ENCODE measurements at regions not wholly inside any gene's neighbourhood (a gene's known extent, or its start where the extent isn't known, plus 50 kb on each side); places are given as distances from the start of the nearest gene placed in this dataset.

DNA sequence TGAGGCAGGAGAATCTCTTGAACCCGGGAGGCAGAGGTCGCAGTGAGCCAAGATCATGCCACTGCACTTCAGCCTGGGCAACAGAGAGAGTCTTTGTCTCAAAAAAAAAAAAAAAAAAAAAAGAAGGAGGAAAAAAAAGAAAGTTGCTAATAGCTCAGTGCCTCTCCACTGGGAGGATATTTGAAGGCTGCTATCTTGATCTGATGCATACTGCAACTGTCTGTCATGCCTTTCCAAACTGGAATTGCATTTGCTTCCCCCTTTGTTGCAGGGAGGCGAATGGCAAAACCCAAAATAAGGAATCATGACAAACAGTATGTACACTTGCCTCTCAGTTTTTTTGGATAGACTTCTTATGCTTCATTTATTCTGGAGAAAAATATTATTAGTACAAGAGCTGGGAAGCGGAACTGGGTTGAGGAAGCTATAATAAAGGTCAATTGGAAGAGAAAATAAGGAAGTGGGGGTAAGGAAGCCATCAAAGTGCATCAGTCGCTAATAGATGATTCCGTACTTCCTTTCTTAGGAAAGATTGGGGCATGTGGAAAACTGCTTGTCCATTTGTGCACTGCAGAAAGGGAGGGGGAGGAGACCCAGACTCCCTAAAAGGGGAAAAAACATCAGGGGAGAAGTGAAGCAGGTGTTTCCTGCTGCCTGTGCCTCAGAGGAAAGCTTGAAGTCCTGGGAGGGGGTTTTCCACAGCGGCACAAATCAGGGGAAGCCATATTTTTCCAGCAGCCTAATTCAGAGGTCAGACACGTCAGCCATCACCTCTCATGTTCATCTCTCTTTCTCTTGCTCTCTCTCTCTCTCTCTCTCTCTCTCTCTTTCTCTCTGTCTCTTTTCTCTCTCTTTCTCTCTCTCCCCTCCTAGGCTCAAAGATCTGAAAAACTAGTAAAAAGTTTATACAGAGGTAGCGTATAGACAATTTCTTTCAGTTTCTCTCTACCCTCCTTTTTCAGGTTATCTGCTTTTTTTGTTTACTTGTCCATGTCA lies 301.4 kb upstream of the TNP1 start:
- peaks cover 10% of the 10 kb centered on the region for H3K27me3 Mint-ChIP-seq (ENCODE audit: low read depth)
- no peak overlapping the region for H3K4me3 Mint-ChIP-seq
- peaks cover 17% of the 10 kb centered on the region for H3K4me1 Mint-ChIP-seq (ENCODE audit: low read depth)
- H3K36me3 Mint-ChIP-seq (ENCODE audit: low read depth): peaks cover 2% of the 10 kb centered on the region
- H3K27ac Mint-ChIP-seq: peak overlapping the region; percentile 41
- H3K9me3 Mint-ChIP-seq: no peaks in the 10 kb centered on the region

DNA sequence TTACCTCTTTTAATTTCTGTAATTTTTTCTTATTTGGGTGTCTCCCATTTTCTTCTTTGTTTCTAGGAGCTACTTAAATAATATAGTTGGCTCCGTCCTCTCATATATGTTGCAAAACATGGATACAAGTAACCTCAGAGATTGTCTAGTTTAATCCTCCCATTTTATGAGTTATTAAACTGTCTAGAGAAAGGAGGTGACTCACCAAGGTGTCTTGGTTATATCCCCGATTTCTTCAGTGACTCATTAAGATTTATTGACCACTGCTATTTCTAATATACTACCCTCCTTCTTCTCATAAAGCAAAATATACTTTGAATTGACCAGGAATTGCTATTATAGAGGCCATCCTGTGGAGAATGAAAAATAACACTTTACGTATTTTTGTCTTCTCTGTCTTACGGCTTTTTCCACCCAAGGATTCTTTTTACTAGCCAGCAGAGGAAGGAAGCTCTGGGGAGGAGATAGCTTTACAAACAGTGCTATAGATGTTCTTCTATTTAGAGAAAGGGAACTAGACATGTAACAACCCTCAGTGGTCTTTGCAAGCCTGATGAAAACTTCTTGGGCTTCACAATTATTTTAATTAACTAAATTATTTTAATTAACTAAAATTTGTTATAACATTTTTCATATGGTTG lies 300.4 kb upstream of the TNP1 start:
- H3K36me3 Mint-ChIP-seq (ENCODE audit: low read depth): peaks cover 2% of the 10 kb centered on the region
- no peak overlapping the region for H3K27ac Mint-ChIP-seq
- no peaks in the 10 kb centered on the region for H3K9me3 Mint-ChIP-seq
- no peak overlapping the region for H3K4me3 Mint-ChIP-seq
- peaks cover 17% of the 10 kb centered on the region for H3K4me1 Mint-ChIP-seq (ENCODE audit: low read depth)
- H3K27me3 Mint-ChIP-seq (ENCODE audit: low read depth): peaks cover 9% of the 10 kb centered on the region

DNA sequence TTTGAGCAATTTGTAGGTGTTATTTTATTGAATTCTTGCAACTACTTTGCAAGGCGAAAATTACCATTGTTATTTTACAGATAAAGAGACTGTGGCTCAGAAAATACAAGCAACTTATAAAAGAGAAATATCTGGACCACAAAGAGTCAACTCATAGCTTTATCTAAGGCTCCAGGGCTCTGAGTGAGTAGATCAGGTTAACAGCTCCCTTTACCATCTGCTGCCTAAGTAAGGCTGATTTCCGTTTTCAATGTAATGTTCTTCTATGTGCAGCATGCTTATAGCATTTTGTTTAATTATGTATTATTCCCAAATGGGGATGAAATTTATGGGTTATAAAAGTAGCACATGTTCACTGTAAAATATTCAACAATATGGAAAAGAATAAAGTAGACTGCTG lies 299.1 kb upstream of the TNP1 start:
- H3K4me1 Mint-ChIP-seq (ENCODE audit: low read depth): peaks cover 17% of the 10 kb centered on the region
- no peak overlapping the region for H3K27ac Mint-ChIP-seq
- no peaks in the 10 kb centered on the region for H3K9me3 Mint-ChIP-seq
- no peaks in the 10 kb centered on the region for H3K36me3 Mint-ChIP-seq (ENCODE audit: low read depth)
- H3K4me3 Mint-ChIP-seq: no peak overlapping the region
- H3K27me3 Mint-ChIP-seq (ENCODE audit: low read depth): no peaks in the 10 kb centered on the region

DNA sequence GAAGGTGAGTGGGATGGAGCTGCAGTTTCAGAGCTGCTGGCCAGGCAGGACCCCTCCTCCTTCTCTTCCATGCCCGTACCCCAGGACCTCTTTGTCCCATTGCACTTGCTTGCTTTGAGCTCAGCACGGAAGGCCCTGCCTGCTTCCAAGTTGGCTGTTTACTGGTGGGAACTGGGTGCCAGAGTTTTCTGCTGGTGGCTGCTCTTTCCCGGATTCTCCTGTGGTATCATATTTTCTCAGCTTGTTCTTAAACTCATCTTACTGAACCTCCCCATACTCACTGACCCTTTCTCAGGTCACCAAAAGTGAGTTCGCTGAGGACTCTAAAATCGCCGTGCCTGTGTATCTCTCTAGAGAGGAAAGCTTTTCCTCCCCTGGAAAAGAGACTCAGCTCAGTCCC lies 297.7 kb upstream of the TNP1 start:
- H3K4me3 Mint-ChIP-seq: no peak overlapping the region
- H3K36me3 Mint-ChIP-seq (ENCODE audit: low read depth): no peaks in the 10 kb centered on the region
- H3K9me3 Mint-ChIP-seq: no peaks in the 10 kb centered on the region
- peaks cover 15% of the 10 kb centered on the region for H3K4me1 Mint-ChIP-seq (ENCODE audit: low read depth)
- no peak overlapping the region for H3K27ac Mint-ChIP-seq
- no peaks in the 10 kb centered on the region for H3K27me3 Mint-ChIP-seq (ENCODE audit: low read depth)

DNA sequence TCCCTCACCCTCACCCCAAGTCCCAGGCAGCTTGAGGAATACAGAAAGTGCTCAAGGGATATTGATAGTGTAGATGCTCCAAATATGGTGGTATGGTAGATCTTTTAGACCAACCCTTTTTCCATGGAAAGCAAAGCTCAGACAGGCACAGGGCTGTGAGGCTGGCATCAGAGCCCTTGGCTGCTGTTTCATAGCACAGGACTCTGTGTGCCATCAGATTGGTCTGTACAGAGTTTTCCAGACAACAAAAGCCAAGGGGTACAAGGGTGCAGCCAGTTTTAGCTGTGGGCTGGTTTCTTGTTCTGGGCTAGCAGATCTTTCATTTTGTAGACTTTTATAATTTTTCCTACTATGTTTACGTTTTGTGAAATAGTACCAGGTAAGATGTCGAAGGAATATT lies 296.9 kb upstream of the TNP1 start:
- no peaks in the 10 kb centered on the region for H3K27me3 Mint-ChIP-seq (ENCODE audit: low read depth)
- no peak overlapping the region for H3K27ac Mint-ChIP-seq
- H3K36me3 Mint-ChIP-seq (ENCODE audit: low read depth): no peaks in the 10 kb centered on the region

DNA sequence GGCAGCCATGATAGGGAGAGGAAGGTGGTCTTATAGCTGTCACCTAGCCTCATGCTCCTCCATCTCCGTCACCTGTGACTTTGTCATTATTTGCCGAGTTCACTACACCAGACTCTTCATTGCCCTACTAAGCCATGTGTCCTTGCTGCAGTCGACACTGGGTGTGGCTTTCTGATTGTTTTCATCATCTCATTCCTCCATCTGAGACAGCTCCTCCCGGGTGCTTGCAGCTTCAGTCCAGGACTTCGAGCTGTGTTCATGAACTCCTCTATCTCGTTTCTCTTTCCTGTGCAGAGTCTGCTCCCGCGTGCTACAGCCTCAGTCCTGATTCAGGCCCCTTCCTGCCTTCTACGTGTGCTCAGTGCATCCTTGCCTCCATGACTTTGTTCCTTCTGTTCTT lies 295.1 kb upstream of the TNP1 start:
- Mint-ChIP-seq H3K36me3 (ENCODE audit: low read depth) (no peaks in the 10 kb centered on the region), H3K27me3 (ENCODE audit: low read depth) (no peaks in the 10 kb centered on the region), H3K27ac (no peak overlapping the region)

More for the DNA sequence above, 296.9 kb upstream of the TNP1 start:
- Mint-ChIP-seq H3K4me3 (no peak overlapping the region), H3K4me1 (ENCODE audit: low read depth) (peaks cover 8% of the 10 kb centered on the region), H3K9me3 (no peaks in the 10 kb centered on the region)

DNA sequence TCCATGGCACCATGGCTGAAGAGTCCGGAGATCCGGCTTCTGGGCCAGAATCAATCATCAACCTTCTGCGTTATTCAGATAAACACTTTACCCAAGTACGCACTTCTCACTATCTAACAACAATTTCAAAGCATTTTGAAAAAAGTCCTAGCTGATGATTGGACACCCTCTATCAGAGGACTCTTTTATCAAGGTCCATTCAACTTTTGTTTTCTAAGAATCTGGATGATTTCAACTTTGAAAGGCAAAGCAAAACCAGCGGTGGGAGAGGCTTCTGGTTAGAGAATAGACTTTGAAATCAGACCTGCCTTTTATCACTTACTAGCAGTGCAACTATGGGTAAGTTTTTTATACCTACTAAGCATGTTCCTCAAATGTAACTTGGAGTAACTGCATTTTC lies 293.6 kb upstream of the TNP1 start:
- no peak overlapping the region for H3K27ac Mint-ChIP-seq
- no peaks in the 10 kb centered on the region for H3K4me1 Mint-ChIP-seq (ENCODE audit: low read depth)
- H3K27me3 Mint-ChIP-seq (ENCODE audit: low read depth): no peaks in the 10 kb centered on the region
- H3K9me3 Mint-ChIP-seq: no peaks in the 10 kb centered on the region
- no peak overlapping the region for H3K4me3 Mint-ChIP-seq
- no peaks in the 10 kb centered on the region for H3K36me3 Mint-ChIP-seq (ENCODE audit: low read depth)

More for the DNA sequence above, 295.1 kb upstream of the TNP1 start:
- no peaks in the 10 kb centered on the region for H3K9me3 Mint-ChIP-seq
- H3K4me1 Mint-ChIP-seq (ENCODE audit: low read depth): no peaks in the 10 kb centered on the region
- H3K4me3 Mint-ChIP-seq: no peak overlapping the region

DNA sequence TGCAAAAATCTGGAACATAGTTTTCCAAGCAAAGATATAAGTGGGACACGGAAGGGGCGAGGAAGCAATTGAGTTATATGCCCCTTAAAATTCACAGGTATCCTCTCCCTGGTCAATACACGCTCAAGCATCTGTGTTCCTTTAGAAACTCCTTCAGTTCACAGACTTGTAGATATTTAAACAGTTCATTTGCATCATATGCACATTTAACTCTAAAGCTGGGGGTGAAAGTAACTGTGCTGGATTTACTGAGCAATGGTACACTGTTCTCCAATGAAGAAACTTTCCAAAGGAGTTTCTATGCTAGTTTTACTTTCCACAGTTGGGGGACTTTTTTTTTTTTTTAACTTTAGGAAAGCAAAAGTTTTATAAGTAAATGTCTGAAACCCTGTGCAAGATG lies 293.0 kb upstream of the TNP1 start:
- H3K27me3 Mint-ChIP-seq (ENCODE audit: low read depth): no peaks in the 10 kb centered on the region
- no peak overlapping the region for H3K27ac Mint-ChIP-seq
- H3K4me3 Mint-ChIP-seq: no peak overlapping the region

DNA sequence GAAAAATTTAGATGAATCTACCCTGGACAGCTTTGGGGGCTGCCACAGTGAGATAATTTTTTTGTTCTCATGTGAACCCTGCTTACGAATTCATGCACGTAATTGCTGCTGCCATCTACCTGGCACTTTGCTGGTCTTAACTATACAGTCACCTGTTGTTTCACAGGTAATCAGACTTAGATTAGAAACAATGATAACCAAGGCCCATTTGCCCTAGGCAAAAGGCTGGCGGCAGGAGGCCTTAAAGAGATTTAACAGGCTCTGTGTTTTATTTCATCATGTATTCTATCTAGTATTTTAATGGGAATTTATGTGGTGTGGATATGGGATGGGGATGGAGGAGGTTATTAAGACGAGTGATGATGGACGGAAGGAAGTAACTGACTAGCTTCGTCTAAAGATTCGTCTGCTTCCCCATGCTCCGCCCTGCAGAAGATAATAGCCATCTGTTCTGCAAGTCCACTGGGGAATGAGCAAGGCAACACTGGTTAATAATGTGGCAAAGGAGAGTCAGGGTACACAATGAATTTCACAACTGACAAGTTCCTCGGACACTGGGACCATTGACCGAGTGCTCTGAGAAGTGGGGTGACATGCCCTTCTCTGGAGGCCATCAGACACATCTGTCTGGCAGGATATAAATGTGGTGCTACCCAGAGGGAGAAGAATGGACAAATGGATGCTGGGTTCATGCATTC lies 291.8 kb upstream of the TNP1 start:
- Mint-ChIP-seq H3K27me3 (ENCODE audit: low read depth) (peaks cover 2% of the 10 kb centered on the region), H3K4me1 (ENCODE audit: low read depth) (no peaks in the 10 kb centered on the region), H3K4me3 (no peak overlapping the region), H3K27ac (no peak overlapping the region), H3K36me3 (ENCODE audit: low read depth) (no peaks in the 10 kb centered on the region), H3K9me3 (no peaks in the 10 kb centered on the region)

More for the DNA sequence above, 293.0 kb upstream of the TNP1 start:
- Mint-ChIP-seq H3K36me3 (ENCODE audit: low read depth) (no peaks in the 10 kb centered on the region), H3K9me3 (no peaks in the 10 kb centered on the region), H3K4me1 (ENCODE audit: low read depth) (no peaks in the 10 kb centered on the region)

DNA sequence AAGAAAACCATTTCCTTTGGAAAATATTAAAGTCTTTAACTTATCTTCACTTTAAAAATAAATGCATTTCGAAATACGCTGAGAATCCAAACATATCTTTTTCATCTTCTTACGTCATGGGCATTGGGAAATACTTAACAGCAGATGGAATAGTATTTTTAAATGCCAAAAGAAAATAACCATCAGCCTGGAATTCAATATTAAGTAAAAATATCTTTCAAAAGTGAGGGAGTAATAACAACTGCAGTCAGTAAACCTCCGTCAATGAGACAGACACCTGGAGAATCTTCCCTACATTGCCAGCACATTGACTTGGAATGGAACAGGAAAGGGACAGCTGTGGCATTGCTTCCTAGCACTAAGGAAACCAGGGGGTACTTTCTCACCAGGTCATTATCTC lies 290.4 kb upstream of the TNP1 start:
- Mint-ChIP-seq H3K4me3 (no peak overlapping the region), H3K27me3 (ENCODE audit: low read depth) (peaks cover 5% of the 10 kb centered on the region), H3K9me3 (no peaks in the 10 kb centered on the region), H3K27ac (no peak overlapping the region), H3K36me3 (ENCODE audit: low read depth) (no peaks in the 10 kb centered on the region), H3K4me1 (ENCODE audit: low read depth) (no peaks in the 10 kb centered on the region)

DNA sequence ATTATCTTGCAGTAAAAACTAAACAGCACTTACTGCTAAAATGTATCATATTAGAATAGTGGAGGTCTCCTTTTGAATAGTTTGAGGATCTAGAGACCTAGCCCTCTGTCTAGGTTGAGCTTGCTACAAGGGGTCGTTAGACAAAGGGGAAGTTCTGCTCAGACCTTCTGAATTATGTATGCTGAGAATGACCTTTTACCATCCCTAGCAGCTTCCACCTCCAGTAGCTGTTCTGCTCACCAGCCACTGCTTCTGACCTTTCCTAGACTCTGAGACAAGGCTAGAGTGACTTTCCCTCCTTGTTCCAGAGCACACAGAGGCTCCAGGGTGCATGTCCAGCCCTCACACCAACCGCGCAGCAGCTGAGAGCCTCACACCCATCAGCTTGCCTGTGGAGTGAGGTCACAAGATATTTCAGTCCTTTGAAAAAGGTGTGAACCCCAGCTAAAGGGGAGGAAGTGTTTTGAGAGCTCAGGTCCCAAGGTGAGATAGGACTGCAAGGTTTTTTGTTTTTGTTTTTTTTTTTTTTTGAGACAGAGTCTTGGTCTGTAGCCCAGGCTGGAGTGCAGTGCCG lies 289.3 kb upstream of the TNP1 start:
- H3K27me3 Mint-ChIP-seq (ENCODE audit: low read depth): peaks cover 5% of the 10 kb centered on the region
- no peaks in the 10 kb centered on the region for H3K36me3 Mint-ChIP-seq (ENCODE audit: low read depth)
- H3K4me1 Mint-ChIP-seq (ENCODE audit: low read depth): no peaks in the 10 kb centered on the region
- H3K9me3 Mint-ChIP-seq: no peaks in the 10 kb centered on the region
- H3K27ac Mint-ChIP-seq: no peak overlapping the region
- no peak overlapping the region for H3K4me3 Mint-ChIP-seq

DNA sequence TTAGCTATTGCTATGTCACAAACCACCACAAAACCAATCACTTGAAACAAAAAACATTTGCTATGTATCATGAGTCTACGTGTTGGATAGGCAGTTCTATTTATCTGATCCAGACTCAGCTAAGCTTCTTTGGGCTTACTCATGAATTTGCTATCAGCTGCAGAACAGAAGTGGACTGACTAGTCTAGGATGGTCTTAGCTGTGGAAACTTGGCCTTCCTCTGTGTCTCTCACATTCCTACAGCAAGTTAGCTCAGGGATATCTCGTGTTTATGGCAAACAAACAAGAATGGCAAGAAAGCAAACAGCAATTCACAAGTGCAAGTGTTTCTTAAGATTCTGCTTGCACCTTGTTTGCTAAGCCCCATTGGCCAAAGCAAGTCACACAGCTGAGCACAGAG lies 288.0 kb upstream of the TNP1 start:
- Mint-ChIP-seq H3K9me3 (no peaks in the 10 kb centered on the region), H3K36me3 (ENCODE audit: low read depth) (no peaks in the 10 kb centered on the region), H3K4me3 (no peak overlapping the region), H3K4me1 (ENCODE audit: low read depth) (no peaks in the 10 kb centered on the region), H3K27me3 (ENCODE audit: low read depth) (peaks cover 5% of the 10 kb centered on the region), H3K27ac (no peak overlapping the region)

DNA sequence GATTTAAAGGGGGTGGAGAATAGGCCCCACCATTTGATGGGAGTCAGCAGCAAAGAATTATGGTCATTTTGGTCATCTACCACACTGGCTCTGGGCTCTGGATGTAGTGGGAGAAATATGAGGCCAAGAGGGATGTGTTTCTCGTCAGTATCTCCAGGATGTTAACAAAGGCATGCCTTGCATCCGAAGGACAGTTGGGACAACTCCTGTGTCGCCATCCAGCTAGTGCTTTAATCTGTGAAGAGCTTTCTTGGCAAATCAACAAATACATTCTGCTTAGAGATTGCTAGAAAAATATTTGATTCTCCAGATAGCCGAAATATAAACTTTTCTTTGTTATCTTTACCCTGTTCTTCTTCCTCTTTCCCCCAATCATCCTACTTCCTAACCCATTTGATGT lies 287.1 kb upstream of the TNP1 start:
- Mint-ChIP-seq H3K4me3 (no peak overlapping the region), H3K4me1 (ENCODE audit: low read depth) (no peaks in the 10 kb centered on the region), H3K36me3 (ENCODE audit: low read depth) (no peaks in the 10 kb centered on the region), H3K9me3 (peaks cover 8% of the 10 kb centered on the region), H3K27ac (no peak overlapping the region), H3K27me3 (ENCODE audit: low read depth) (peaks cover 5% of the 10 kb centered on the region)

DNA sequence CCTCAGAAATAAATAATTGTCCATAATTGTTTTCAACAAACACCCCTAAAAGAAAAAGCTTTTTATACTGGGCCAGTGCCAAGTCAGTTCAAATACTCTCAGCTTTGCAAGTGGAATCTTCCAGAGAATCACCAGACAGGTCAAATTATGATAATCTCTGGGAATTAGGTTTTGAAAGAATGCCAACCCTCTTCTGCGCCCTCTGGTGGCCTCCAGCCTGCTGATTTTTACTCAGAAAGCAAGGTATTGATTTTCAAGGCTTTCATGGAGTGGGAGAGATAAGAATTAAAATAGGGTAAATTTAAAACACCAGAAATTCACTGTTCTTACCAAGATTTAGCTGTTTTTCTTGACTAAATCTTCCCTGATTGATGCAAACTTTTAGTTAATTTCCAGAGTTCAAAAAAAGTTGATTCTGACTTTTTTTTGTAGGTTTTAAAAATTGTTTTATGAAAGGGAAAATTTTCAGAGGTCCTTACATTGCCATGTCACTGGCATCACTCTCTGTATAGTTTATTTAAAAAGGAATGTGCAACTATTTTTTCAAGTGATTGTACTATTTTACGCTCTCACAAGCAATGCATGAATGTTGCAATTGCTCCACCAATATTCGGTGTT lies 282.9 kb upstream of the TNP1 start:
- H3K4me3 Mint-ChIP-seq: no peak overlapping the region
- peaks cover 28% of the 10 kb centered on the region for H3K9me3 Mint-ChIP-seq
- peaks cover 9% of the 10 kb centered on the region for H3K27me3 Mint-ChIP-seq (ENCODE audit: low read depth)
- H3K36me3 Mint-ChIP-seq (ENCODE audit: low read depth): no peaks in the 10 kb centered on the region
- H3K4me1 Mint-ChIP-seq (ENCODE audit: low read depth): no peaks in the 10 kb centered on the region
- H3K27ac Mint-ChIP-seq: no peak overlapping the region

Measured in T-helper 1 cell treated with Interleukin-12 subunit alpha and Interleukin-12 subunit beta and Interleukin-4 antibody, amounts not matched to agents 30 μg/mL and 1 μg/mL, for 36 hours (primary cell).